ENCODE measurements at regions not wholly inside any gene's neighbourhood (a gene's known extent, or its start where the extent isn't known, plus 50 kb on each side); places are given as distances from the start of the nearest gene placed in this dataset.

GRCh38 chr3:156033428-156033827 lies 87.0 kb upstream of the KCNAB1 start:
- ATAC-seq = no peak
- H3K36me3 ChIP-seq = no peaks in the 10 kb centered on the region
- TF ChIP-seq, protein P1, sequence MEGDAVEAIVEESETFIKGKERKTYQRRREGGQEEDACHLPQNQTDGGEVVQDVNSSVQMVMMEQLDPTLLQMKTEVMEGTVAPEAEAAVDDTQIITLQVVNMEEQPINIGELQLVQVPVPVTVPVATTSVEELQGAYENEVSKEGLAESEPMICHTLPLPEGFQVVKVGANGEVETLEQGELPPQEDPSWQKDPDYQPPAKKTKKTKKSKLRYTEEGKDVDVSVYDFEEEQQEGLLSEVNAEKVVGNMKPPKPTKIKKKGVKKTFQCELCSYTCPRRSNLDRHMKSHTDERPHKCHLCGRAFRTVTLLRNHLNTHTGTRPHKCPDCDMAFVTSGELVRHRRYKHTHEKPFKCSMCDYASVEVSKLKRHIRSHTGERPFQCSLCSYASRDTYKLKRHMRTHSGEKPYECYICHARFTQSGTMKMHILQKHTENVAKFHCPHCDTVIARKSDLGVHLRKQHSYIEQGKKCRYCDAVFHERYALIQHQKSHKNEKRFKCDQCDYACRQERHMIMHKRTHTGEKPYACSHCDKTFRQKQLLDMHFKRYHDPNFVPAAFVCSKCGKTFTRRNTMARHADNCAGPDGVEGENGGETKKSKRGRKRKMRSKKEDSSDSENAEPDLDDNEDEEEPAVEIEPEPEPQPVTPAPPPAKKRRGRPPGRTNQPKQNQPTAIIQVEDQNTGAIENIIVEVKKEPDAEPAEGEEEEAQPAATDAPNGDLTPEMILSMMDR (IDR thresholded peaks at IDR 0.05) = no peak
- H3K4me3 ChIP-seq = no peak overlapping the region
- intact Hi-C loops (cut with DNase I) = no loop called here
- H3K27ac ChIP-seq = no peak overlapping the region
- DNase-seq = no peak
- no peaks in the 10 kb centered on the region for H3K4me1 ChIP-seq
- no peaks in the 10 kb centered on the region for H3K9me3 ChIP-seq
- no peaks in the 10 kb centered on the region for H3K27me3 ChIP-seq

DNA sequence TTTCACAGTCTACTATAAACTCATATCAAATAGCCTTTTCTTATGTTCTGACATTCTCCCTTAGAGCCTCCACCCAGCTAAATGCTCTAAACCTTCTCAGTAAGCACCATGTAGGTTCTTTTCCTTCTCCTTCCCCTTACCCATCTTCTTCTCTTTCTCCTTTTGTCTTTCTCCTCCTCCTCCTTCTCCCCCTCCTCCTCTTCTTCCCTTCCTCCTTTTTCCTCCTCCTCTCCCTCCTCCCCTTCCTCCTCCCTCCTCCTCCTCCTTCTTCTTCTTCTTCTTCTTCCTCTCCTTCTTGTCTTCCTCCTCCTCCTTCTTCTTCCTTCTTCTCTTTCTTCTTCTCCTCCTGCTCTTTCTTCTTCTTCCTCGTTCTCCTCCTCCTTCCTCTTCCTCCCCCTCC lies 85.2 kb upstream of the KCNAB1 start:
- no peaks in the 10 kb centered on the region for H3K27me3 ChIP-seq
- no peak overlapping the region for H3K27ac ChIP-seq
- ATAC-seq (no peak), DNase-seq (no peak)
- H3K4me3 ChIP-seq = no peak overlapping the region
- H3K9me3 ChIP-seq = no peaks in the 10 kb centered on the region
- TF ChIP-seq, protein P1 (IDR thresholded peaks at IDR 0.05) = no peak
- no peaks in the 10 kb centered on the region for H3K36me3 ChIP-seq
- intact Hi-C loops (cut with DNase I) = no loop called here
- H3K4me1 ChIP-seq = no peaks in the 10 kb centered on the region

GRCh38 chr3:156036258-156037053 lies 83.9 kb upstream of the KCNAB1 start:
- no peak for DNase-seq
- TF ChIP-seq, protein P1 (IDR thresholded peaks at IDR 0.05) = no peak
- Histone ChIP-seq H3K27me3 (no peaks in the 10 kb centered on the region), H3K36me3 (no peaks in the 10 kb centered on the region), H3K4me3 (no peak overlapping the region), H3K4me1 (no peaks in the 10 kb centered on the region), H3K9me3 (no peaks in the 10 kb centered on the region), H3K27ac (no peak overlapping the region)
- intact Hi-C loops (cut with DNase I) = no loop called here
- no peak for ATAC-seq

GRCh38 chr3:156037356-156037755 lies 83.0 kb upstream of the KCNAB1 start:
- no peak overlapping the region for H3K27ac ChIP-seq
- no peak overlapping the region for H3K4me3 ChIP-seq
- H3K36me3 ChIP-seq = no peaks in the 10 kb centered on the region
- intact Hi-C loops (cut with DNase I) = no loop called here
- H3K4me1 ChIP-seq = no peaks in the 10 kb centered on the region
- no peaks in the 10 kb centered on the region for H3K27me3 ChIP-seq
- no peaks in the 10 kb centered on the region for H3K9me3 ChIP-seq
- ATAC-seq = no peak
- TF ChIP-seq, protein P1 (IDR thresholded peaks at IDR 0.05) = no peak
- DNase-seq = no peak

DNA sequence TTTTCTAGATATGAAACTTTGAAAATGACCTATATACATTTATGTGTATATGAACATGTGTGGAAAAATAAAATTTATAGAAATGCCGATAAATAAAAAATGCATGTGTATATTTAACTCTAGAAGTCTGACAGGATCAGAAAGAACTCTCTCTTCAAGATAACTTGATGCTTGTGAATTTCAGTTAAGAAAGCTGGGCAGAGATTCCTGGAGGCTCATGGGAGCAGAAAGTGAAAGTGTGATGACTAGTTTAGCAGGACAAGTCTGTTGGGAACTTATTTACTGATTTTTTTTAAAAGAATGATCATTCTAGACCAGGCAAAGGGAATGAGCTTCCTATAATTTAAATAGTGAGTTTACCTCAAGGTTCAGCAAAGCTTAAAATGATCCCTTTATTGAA lies 81.5 kb upstream of the KCNAB1 start:
- Histone ChIP-seq H3K36me3 (no peaks in the 10 kb centered on the region), H3K27me3 (peaks cover 4% of the 10 kb centered on the region), H3K4me1 (no peaks in the 10 kb centered on the region), H3K27ac (no peak overlapping the region), H3K9me3 (no peaks in the 10 kb centered on the region), H3K4me3 (no peak overlapping the region)
- DNase-seq (no peak), ATAC-seq (no peak)
- intact Hi-C loops (cut with DNase I) = no loop called here
- TF ChIP-seq, protein P1 (IDR thresholded peaks at IDR 0.05) = no peak
